ENCODE measurements at regions not wholly inside any gene's neighbourhood (a gene's known extent, or its start where the extent isn't known, plus 50 kb on each side); places are given as distances from the start of the nearest gene placed in this dataset.
"Not testable (repeated sequence)": the region's sequence is repeated elsewhere in the genome, so short reads cannot be mapped to it uniquely, and the experiment has no call there.

GRCh38 chr12:64552510-64552909 is 57.8 kb upstream of the RASSF3 start:
- not testable (repeated sequence) for DNase-seq (ENCODE audit: low read depth)

DNA sequence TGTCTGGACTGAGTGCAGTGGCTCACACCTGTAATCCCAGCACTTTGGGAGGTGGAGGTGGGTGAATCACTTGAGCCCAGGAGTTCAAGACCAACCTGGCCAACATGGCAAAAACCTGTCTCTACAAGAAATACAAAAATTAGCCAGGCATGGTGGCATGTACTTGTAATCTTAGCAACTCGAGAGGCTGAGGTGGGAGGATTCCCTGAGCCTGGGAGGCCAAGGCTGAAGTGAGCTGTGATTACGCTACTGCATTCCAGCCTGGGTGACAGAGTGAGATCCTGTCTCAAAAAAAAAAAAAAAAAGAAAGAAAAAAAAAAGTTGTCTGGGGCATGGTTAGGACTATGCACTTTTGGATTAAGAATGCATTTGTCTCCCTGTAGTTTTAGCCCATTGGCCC is 56.6 kb upstream of the RASSF3 start:
- not testable (repeated sequence) for DNase-seq (ENCODE audit: low read depth)

GRCh38 chr12:64556231-64556630 is 54.1 kb upstream of the RASSF3 start:
- no peak for DNase-seq (ENCODE audit: low read depth)

- no peak for DNase-seq (ENCODE audit: low read depth)
Measured at GRCh38 chr12:64558754-64559153, 51.5 kb upstream of the RASSF3 start.

GRCh38 chr12:64560396-64561301 is 49.6 kb upstream of the RASSF3 start:
- peak; percentile 97 for DNase-seq (ENCODE audit: low read depth)
